Type B pancreatic cell (in vitro differentiated cells): ENCODE measurements at regions not wholly inside any gene's neighbourhood (a gene's known extent, or its start where the extent isn't known, plus 50 kb on each side); places are given as distances from the start of the nearest gene placed in this dataset.
"Not testable (repeated sequence)": the region's sequence is repeated elsewhere in the genome, so short reads cannot be mapped to it uniquely, and the experiment has no call there.

Experiments used
- DNase-seq: peaks from one replicate; pipeline ENCODE4 v3.0.0; 2021; ENCODE audit warnings: mixed read lengths; ENCODE audit not compliant: unreplicated experiment; ENCODE audit errors: extremely low spot score
- H3K27ac Mint-ChIP-seq: 2 replicates; pipeline ENCODE4 v1.8.0; 2021; ENCODE audit warnings: mild to moderate bottlenecking, mixed read lengths
- H3K27me3 Mint-ChIP-seq: 2 replicates; pipeline ENCODE4 v1.8.0; 2021; ENCODE audit warnings: mixed read lengths
- H3K36me3 Mint-ChIP-seq: 2 replicates; pipeline ENCODE4 v1.8.0; 2021; ENCODE audit warnings: mixed read lengths
- H3K4me1 Mint-ChIP-seq: one replicate; pipeline ENCODE4 v1.8.0; 2021; ENCODE audit warnings: mixed read lengths; ENCODE audit not compliant: unreplicated experiment
- H3K4me3 Mint-ChIP-seq: 2 replicates; pipeline ENCODE4 v1.8.0; 2021; ENCODE audit warnings: mild to moderate bottlenecking, mixed read lengths
- H3K9me3 Mint-ChIP-seq: 2 replicates; pipeline ENCODE4 v1.8.0; 2021; ENCODE audit warnings: mixed read lengths
- CTCF ChIP-seq: fragments of 200-600 bp; sonication (generic); conservative IDR thresholded peaks from 2 replicates; pipeline ENCODE4 v1.5.0; 2021; ENCODE audit warnings: antibody characterized with exemption, mild to moderate bottlenecking

GRCh38 chr6:99148111-99148510, 200.4 kb upstream of the FBXL4 start:
- H3K4me3 Mint-ChIP-seq: no peak overlapping the region
- H3K27me3 Mint-ChIP-seq: peaks cover 3% of the 10 kb centered on the region
- TF ChIP-seq CTCF: no peak
- DNase-seq: no peak
- H3K27ac Mint-ChIP-seq: no peak overlapping the region
- H3K36me3 Mint-ChIP-seq: no peaks in the 10 kb centered on the region
- H3K9me3 Mint-ChIP-seq: no peaks in the 10 kb centered on the region
- no peaks in the 10 kb centered on the region for H3K4me1 Mint-ChIP-seq

DNA sequence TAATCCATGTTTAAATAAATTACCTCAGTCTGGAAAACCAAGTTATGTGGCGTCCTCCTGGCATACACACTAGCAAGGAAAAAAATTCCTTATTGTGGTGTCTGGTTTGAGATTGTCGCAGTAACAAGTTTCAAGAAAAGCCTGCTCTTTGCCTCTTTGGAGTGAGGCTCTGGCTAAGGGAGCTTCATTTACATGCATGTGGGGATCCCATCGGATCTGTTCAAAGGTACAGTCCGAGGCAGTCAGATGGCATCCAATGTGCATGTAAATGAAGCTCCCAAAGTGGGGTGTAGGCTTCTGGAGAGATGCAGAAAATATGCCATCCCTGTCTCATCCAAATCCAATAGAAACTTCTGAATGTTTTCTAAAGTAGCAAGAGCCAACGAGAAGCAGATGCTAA, 199.5 kb upstream of the FBXL4 start:
- DNase-seq: no peak
- Mint-ChIP-seq H3K36me3 (no peaks in the 10 kb centered on the region), H3K9me3 (no peaks in the 10 kb centered on the region), H3K4me3 (no peak overlapping the region), H3K27ac (no peak overlapping the region), H3K27me3 (peaks cover 2% of the 10 kb centered on the region), H3K4me1 (no peaks in the 10 kb centered on the region)
- TF ChIP-seq CTCF: no peak

DNA sequence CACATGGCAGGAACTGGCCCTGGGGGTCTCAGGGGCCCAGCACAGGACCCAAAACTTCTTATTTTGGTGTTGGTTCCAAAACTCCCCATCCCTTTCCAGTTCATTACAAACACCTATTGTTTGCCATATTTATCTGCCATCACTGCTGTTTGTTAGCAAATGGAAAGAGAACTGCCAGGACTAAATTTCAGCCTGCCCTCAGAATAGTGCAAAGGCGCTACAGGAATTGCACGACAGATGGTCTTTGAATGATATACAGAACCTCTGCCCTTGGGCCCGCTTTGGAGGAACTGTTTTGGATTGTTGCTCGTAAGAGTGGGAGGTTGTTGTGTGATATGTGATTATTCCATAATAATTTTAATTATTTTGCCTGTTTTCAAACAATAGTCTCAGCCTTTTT, 199.0 kb upstream of the FBXL4 start:
- Mint-ChIP-seq H3K4me1 (no peaks in the 10 kb centered on the region), H3K27ac (no peak overlapping the region), H3K36me3 (no peaks in the 10 kb centered on the region), H3K27me3 (no peaks in the 10 kb centered on the region), H3K4me3 (no peak overlapping the region), H3K9me3 (no peaks in the 10 kb centered on the region)
- DNase-seq: no peak
- TF ChIP-seq CTCF: no peak

GRCh38 chr6:99145738-99146137, 198.0 kb upstream of the FBXL4 start:
- H3K9me3 Mint-ChIP-seq: no peaks in the 10 kb centered on the region
- no peak overlapping the region for H3K4me3 Mint-ChIP-seq
- TF ChIP-seq CTCF: no peak
- no peaks in the 10 kb centered on the region for H3K27me3 Mint-ChIP-seq
- H3K27ac Mint-ChIP-seq: no peak overlapping the region
- DNase-seq: no peak
- no peaks in the 10 kb centered on the region for H3K36me3 Mint-ChIP-seq
- H3K4me1 Mint-ChIP-seq: no peaks in the 10 kb centered on the region

DNA sequence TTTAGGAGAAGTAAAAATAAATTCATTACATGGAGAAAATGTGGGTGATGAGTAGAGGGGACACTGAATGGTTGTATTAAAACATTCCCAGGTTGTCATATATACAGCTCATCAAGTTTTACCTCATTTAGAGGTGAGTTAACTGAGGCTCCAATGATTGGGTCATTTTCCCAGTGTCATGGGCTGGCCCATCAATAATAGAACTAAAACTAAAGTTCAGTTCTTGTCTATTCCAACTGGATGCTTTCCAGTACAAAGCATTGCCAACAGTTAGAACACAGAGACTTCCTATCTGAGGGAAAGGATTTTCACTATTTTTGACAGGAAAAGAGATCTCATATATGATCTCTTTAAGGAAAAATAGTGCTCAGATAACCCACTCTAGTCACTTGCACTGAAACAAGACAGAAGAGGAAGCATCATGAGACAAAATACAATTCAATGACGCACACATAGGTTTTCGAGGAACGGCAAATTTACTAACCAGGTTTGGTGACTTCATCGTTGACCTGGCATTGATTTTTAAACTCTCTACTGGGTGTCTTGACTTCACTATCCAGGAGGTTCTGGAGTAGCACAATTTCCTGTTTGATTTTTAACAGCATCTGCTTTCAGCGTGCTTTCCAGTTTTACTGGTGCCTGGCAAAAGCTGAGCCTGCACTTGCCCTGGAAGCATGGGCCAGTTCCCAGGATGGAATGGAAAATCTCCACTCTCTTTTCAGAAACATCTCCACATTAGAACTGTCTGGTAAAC, 195.5 kb upstream of the FBXL4 start:
- no peaks in the 10 kb centered on the region for H3K4me1 Mint-ChIP-seq
- no peaks in the 10 kb centered on the region for H3K9me3 Mint-ChIP-seq
- no peak overlapping the region for H3K4me3 Mint-ChIP-seq
- no peak overlapping the region for H3K27ac Mint-ChIP-seq
- no peak for DNase-seq
- H3K36me3 Mint-ChIP-seq: no peaks in the 10 kb centered on the region
- no peaks in the 10 kb centered on the region for H3K27me3 Mint-ChIP-seq
- TF ChIP-seq CTCF: no peak

GRCh38 chr6:99141906-99142305, 194.2 kb upstream of the FBXL4 start:
- H3K27ac Mint-ChIP-seq, H3K36me3 Mint-ChIP-seq, H3K27me3 Mint-ChIP-seq, H3K9me3 Mint-ChIP-seq, H3K4me3 Mint-ChIP-seq, DNase-seq, H3K4me1 Mint-ChIP-seq: not testable (repeated sequence)
